Suprapubic skin (tissue), 4 donors: ENCODE measurements at regions not wholly inside any gene's neighbourhood (a gene's known extent, or its start where the extent isn't known, plus 50 kb on each side); places are given as distances from the start of the nearest gene placed in this dataset.

Experiments used
- DNase-seq, 2 donors: peaks; one replicate each; pipeline ENCODE4 v3.0.0-alpha.2; 2019; ENCODE audit warnings: low spot score in 2 of 2
- H3K27ac ChIP-seq: fragments of 200-600 bp; sonication (generic); one replicate; pipeline ENCODE4 v1.5.1; 2019
- H3K27me3 ChIP-seq: fragments of 200-600 bp; sonication (generic); one replicate; pipeline ENCODE4 v1.5.1; 2019
- H3K36me3 ChIP-seq: fragments of 200-600 bp; sonication (generic); one replicate; pipeline ENCODE4 v1.5.1; 2019
- H3K4me1 ChIP-seq: fragments of 200-600 bp; sonication (generic); one replicate; pipeline ENCODE4 v1.5.1; 2019
- H3K4me3 ChIP-seq: fragments of 200-600 bp; sonication (generic); one replicate; pipeline ENCODE4 v1.5.1; 2019; ENCODE audit warnings: mild to moderate bottlenecking
- H3K9me3 ChIP-seq: fragments of 200-600 bp; sonication (generic); one replicate; pipeline ENCODE4 v1.5.1; 2019
- EP300 ChIP-seq: sonication (generic); formaldehyde crosslinking; IDR thresholded peaks from one replicate; pipeline ENCODE4 v1.6.1; 2017; ENCODE audit warnings: antibody characterized with exemption
- POLR2A ChIP-seq, 2 donors: fragments of 450-650 bp; IDR thresholded peaks; one replicate each; pipeline ENCODE4 v1.6.1; 2017; ENCODE audit warnings: antibody characterized with exemption in 2 of 2, mild to moderate bottlenecking in 2 of 2, moderate library complexity in 2 of 2
- POLR2AphosphoS5 ChIP-seq, 3 donors: sonication (generic); formaldehyde crosslinking; IDR thresholded peaks; one replicate each; pipeline ENCODE4 v1.6.1; 2017; ENCODE audit warnings: antibody characterized with exemption in 3 of 3
- WGBS: methylation state at CpG from one replicate; pipeline ENCODE4 v1.1.5; 2018; 5-methylcytosine and 5-hydroxymethylcytosine counted together
- TF ChIP-seq, protein P1 (sequence below), 2 donors: fragments of 200-600 bp in 1 of 2; fragments of 450-650 bp in 1 of 2; sonication (generic) in 1 of 2; IDR thresholded peaks; one replicate each; pipeline ENCODE4 v1.5.1; 2016 to 2019; ENCODE audit warnings: antibody characterized with exemption in 2 of 2, mild to moderate bottlenecking in 1 of 2, moderate library complexity in 1 of 2

DNA sequence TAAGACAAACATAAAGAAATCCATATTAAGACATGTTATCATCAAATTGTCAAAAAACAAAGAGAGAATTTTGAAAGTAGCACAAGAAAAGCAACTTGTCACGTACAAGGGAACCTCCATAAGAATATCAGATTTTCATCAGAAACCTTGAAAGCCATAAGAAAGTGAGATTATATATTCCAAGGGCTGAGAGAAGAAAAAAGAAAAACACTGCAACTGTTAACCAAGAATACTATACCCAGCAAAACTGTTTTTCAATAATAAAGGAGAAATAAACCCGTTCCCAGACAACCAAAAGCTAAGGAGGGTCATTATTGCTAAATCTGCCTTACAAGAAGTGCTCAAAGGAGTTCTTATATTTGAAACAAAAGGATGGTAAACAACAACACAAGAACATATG, 94.7 kb upstream of the TSPAN8 start:
- TF ChIP-seq, protein P1, sequence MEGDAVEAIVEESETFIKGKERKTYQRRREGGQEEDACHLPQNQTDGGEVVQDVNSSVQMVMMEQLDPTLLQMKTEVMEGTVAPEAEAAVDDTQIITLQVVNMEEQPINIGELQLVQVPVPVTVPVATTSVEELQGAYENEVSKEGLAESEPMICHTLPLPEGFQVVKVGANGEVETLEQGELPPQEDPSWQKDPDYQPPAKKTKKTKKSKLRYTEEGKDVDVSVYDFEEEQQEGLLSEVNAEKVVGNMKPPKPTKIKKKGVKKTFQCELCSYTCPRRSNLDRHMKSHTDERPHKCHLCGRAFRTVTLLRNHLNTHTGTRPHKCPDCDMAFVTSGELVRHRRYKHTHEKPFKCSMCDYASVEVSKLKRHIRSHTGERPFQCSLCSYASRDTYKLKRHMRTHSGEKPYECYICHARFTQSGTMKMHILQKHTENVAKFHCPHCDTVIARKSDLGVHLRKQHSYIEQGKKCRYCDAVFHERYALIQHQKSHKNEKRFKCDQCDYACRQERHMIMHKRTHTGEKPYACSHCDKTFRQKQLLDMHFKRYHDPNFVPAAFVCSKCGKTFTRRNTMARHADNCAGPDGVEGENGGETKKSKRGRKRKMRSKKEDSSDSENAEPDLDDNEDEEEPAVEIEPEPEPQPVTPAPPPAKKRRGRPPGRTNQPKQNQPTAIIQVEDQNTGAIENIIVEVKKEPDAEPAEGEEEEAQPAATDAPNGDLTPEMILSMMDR (IDR thresholded peaks at IDR 0.05): no peak
- TF ChIP-seq POLR2A (IDR thresholded peaks at IDR 0.05) (no peak), POLR2AphosphoS5 (IDR thresholded peaks at IDR 0.05) (no peak), EP300 (no peak)
- peaks cover 4% of the 10 kb centered on the region for H3K9me3 ChIP-seq
- no peaks in the 10 kb centered on the region for H3K27me3 ChIP-seq
- no peak overlapping the region for H3K27ac ChIP-seq
- WGBS: 87% methylated on average over 2 of the region's 2 CpGs
- DNase-seq: no peak
- no peak overlapping the region for H3K4me3 ChIP-seq
- no peaks in the 10 kb centered on the region for H3K4me1 ChIP-seq
- no peaks in the 10 kb centered on the region for H3K36me3 ChIP-seq

DNA sequence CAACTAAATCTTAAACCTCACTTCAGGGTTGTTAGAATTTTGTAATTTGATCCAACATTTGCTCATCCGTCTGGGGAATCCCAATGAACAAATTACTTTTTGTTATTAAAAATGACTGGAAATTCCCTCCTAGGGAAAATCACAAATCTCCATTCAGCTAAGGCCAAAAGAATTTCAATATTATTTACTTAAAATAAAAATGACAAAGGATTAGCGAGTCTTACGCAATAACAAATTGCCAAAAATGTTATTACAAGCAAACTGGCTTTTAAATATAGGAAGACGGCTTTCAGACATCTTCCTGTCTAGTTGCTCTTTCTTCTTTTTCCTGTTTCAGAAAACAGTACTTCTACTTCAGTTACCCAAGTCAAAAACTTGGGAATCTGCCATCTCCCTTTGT, 92.4 kb upstream of the TSPAN8 start:
- no peak overlapping the region for H3K4me3 ChIP-seq
- DNase-seq: no peak
- no peaks in the 10 kb centered on the region for H3K4me1 ChIP-seq
- TF ChIP-seq POLR2AphosphoS5 (IDR thresholded peaks at IDR 0.05) (no peak), EP300 (no peak), POLR2A (IDR thresholded peaks at IDR 0.05) (no peak)
- TF ChIP-seq, protein P1 (IDR thresholded peaks at IDR 0.05): no peak
- H3K27me3 ChIP-seq: no peaks in the 10 kb centered on the region
- no peaks in the 10 kb centered on the region for H3K36me3 ChIP-seq
- no peak overlapping the region for H3K27ac ChIP-seq
- 18% methylated on average over 4 of the region's 4 CpGs for WGBS
- peaks cover 4% of the 10 kb centered on the region for H3K9me3 ChIP-seq

DNA sequence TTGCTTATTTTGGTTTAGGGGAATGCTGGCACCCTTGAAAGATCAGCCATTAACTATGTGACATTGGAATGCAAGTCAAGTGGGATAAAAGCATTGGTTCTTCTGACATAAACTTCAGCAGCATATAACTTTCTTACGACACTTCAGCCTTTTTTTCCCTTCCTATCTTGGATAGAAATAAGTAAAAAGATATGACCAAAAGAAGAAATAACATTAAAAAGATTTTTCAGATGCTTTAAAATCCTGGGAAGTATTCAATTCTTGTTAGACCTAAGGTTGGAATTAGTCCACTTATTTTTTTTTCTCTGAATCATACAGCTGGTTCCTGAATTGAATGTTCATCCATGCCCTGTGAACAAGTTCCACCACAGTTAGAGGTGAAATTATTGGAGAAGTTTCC, 85.6 kb upstream of the TSPAN8 start:
- WGBS: 67% methylated on average over 1 of the region's 1 CpG
- no peak for DNase-seq
- TF ChIP-seq POLR2AphosphoS5 (IDR thresholded peaks at IDR 0.05) (no peak), POLR2A (IDR thresholded peaks at IDR 0.05) (no peak), EP300 (no peak)
- TF ChIP-seq, protein P1 (IDR thresholded peaks at IDR 0.05): no peak
- Histone ChIP-seq H3K27ac (no peak overlapping the region), H3K4me1 (peaks cover 4% of the 10 kb centered on the region), H3K9me3 (no peaks in the 10 kb centered on the region), H3K4me3 (no peak overlapping the region), H3K36me3 (no peaks in the 10 kb centered on the region), H3K27me3 (no peaks in the 10 kb centered on the region)

DNA sequence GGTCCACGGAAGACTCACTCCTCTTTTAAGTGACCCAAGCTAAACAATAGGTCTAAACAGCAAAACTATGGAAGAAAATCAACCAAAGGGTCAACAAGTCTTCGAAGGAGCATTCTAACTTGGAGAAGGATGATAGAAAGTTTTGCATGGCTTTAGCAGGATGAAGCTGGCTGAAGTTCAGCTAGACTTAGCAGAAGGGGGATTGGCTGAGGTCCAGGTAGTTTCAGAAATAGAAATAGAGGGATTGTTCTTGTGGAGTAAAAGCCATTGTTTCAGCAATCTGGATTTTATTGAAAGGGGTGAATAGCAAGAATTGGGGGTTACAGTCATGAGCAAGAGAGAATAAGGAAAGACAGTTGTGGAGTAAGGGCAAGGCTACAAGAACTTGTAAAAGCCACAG, 84.7 kb upstream of the TSPAN8 start:
- Histone ChIP-seq H3K27ac (no peak overlapping the region), H3K4me3 (no peak overlapping the region), H3K4me1 (peaks cover 4% of the 10 kb centered on the region), H3K36me3 (no peaks in the 10 kb centered on the region), H3K27me3 (no peaks in the 10 kb centered on the region), H3K9me3 (no peaks in the 10 kb centered on the region)
- TF ChIP-seq, protein P1 (IDR thresholded peaks at IDR 0.05): no peak
- no peak for TF ChIP-seq EP300
- no peak for TF ChIP-seq POLR2AphosphoS5 (IDR thresholded peaks at IDR 0.05)
- TF ChIP-seq POLR2A (IDR thresholded peaks at IDR 0.05): no peak
- no peak for DNase-seq
- 53% methylated on average over 2 of the region's 2 CpGs for whole genome bisulfite sequencing

DNA sequence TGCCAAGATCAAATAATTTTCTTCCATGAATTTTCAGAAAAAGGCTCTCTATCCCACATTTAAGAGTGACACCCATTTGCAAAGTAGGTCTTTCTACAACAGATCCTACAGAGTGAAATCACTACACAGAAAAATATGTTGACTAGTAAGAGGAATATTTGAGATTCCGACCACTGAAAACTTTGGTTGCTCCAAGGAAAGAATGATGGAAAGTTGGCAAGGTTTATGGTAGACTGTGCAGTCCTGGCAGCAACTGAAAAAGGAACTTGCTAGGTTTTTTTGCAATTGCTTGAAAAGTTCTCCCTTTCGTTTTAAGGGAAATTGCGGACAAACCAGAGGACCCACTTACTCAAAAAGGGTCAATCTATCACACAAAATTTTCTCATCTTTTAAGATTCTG, 83.1 kb upstream of the TSPAN8 start:
- TF ChIP-seq POLR2A (IDR thresholded peaks at IDR 0.05): no peak
- TF ChIP-seq, protein P1 (IDR thresholded peaks at IDR 0.05): no peak
- TF ChIP-seq POLR2AphosphoS5 (IDR thresholded peaks at IDR 0.05): no peak
- TF ChIP-seq EP300: no peak
- Histone ChIP-seq H3K4me3 (no peak overlapping the region), H3K4me1 (peaks cover 4% of the 10 kb centered on the region), H3K9me3 (no peaks in the 10 kb centered on the region), H3K27me3 (no peaks in the 10 kb centered on the region), H3K36me3 (no peaks in the 10 kb centered on the region), H3K27ac (no peak overlapping the region)
- no peak for DNase-seq
- 66% methylated on average over 3 of the region's 3 CpGs for WGBS
